ENCODE measurements at regions not wholly inside any gene's neighbourhood (a gene's known extent, or its start where the extent isn't known, plus 50 kb on each side); places are given as distances from the start of the nearest gene placed in this dataset.

DNA sequence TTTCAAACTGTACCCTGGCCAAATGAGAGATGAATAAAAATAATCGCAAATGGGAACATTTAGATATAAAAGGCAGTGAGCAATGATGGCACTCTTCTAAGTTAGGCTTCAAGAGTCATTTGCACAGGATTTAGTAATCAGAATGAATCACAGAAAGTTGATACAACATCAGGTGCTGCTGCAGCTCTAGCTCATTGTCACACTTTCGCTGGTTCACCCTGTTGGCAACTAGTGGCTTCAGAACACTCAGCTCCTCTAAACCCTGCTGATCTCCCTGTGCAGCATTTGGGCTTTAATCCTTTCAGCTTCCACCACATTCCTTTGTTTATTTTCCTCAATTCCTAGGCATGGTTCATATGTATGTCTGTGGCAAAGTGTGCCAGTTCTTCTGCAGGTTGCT is 2071.2 kb upstream of the CDH6 start:
- no peaks in the 10 kb centered on the region for H3K27me3 ChIP-seq (ENCODE audit: control insufficient read depth, insufficient read depth, low read length)
- H3K4me3 ChIP-seq (replicated peaks in 1 of 4; ENCODE audit: control extremely low read depth in 1 of 4, insufficient read depth in 1 of 4, low read depth in 3 of 4, low read length in 4 of 4) = no peak overlapping the region
- no peak for DNase-seq (ENCODE audit: low read depth in 2 of 2)
- TF ChIP-seq EZH2 (IDR thresholded peaks at IDR 0.05; ENCODE audit: low read length, missing control alignments) (no peak), CTCF (conservative IDR thresholded peaks at IDR 0.05 in 1 of 2, IDR thresholded peaks at IDR 0.05 in 1 of 2; ENCODE audit: low read depth in 1 of 2, low read length in 2 of 2) (no peak)
- H2AFZ ChIP-seq (ENCODE audit: low read length) = no peak overlapping the region
- no peak overlapping the region for H3K9ac ChIP-seq (ENCODE audit: insufficient read depth, low read length)
- H3K4me1 ChIP-seq (ENCODE audit: control insufficient read depth, extremely low read depth, insufficient read depth, low read length) = no peaks in the 10 kb centered on the region
- H3K36me3 ChIP-seq (ENCODE audit: control insufficient read depth, insufficient read depth, low read length) = no peaks in the 10 kb centered on the region
- H3K27ac ChIP-seq (ENCODE audit: insufficient read depth, low read length) = no peak overlapping the region
- H4K20me1 ChIP-seq (ENCODE audit: control insufficient read depth, extremely low read depth, insufficient read depth, low read length) = no peaks in the 10 kb centered on the region
- H3K9me3 ChIP-seq (ENCODE audit: control insufficient read depth, insufficient read depth, low read depth, low read length) = no peaks in the 10 kb centered on the region
- H3K79me2 ChIP-seq (ENCODE audit: control insufficient read depth, insufficient read depth, low read length) = no peaks in the 10 kb centered on the region
- H3K4me2 ChIP-seq (ENCODE audit: extremely low read depth, insufficient read depth, low read length) = no peak overlapping the region

DNA sequence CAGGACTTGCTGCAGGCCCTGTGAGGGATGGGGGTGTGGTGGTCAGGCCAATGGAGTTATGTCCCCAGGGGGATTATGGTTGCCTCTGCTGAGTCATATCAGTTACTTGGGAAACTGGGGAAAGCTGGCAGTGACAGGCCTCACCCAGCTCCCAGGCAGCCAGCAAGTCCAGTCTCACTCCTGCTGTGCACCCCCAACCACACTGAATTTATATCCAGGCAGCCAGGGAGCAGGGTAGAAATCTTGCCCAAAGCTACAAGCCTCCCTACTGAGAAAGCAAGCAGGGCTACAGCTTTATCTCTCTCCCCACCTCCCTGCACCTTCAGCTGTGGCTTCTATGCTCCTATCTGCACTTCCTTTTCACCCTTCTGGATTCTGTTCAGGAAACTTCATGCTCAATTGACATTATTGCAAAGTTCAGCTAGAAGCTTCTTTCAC is 2076.0 kb upstream of the CDH9 start:
- Histone ChIP-seq H3K27me3 (ENCODE audit: control insufficient read depth, insufficient read depth, low read length) (no peaks in the 10 kb centered on the region), H2AFZ (ENCODE audit: low read length) (no peak overlapping the region), H4K20me1 (ENCODE audit: control insufficient read depth, extremely low read depth, insufficient read depth, low read length) (no peaks in the 10 kb centered on the region), H3K9me3 (ENCODE audit: control insufficient read depth, insufficient read depth, low read depth, low read length) (no peaks in the 10 kb centered on the region), H3K36me3 (ENCODE audit: control insufficient read depth, insufficient read depth, low read length) (no peaks in the 10 kb centered on the region), H3K4me1 (ENCODE audit: control insufficient read depth, extremely low read depth, insufficient read depth, low read length) (no peaks in the 10 kb centered on the region), H3K9ac (ENCODE audit: insufficient read depth, low read length) (no peak overlapping the region), H3K4me3 (replicated peaks in 1 of 4; ENCODE audit: control extremely low read depth in 1 of 4, insufficient read depth in 1 of 4, low read depth in 3 of 4, low read length in 4 of 4) (no peak overlapping the region), H3K27ac (ENCODE audit: insufficient read depth, low read length) (no peak overlapping the region), H3K4me2 (ENCODE audit: extremely low read depth, insufficient read depth, low read length) (no peak overlapping the region), H3K79me2 (ENCODE audit: control insufficient read depth, insufficient read depth, low read length) (no peaks in the 10 kb centered on the region)
- no peak for TF ChIP-seq EZH2 (IDR thresholded peaks at IDR 0.05; ENCODE audit: low read length, missing control alignments)
- no peak for TF ChIP-seq CTCF (conservative IDR thresholded peaks at IDR 0.05 in 1 of 2, IDR thresholded peaks at IDR 0.05 in 1 of 2; ENCODE audit: low read depth in 1 of 2, low read length in 2 of 2)
- DNase-seq (ENCODE audit: low read depth in 2 of 2) = no peak

GRCh38 chr5:29113516-29113915 is 2075.1 kb upstream of the CDH9 start:
- Histone ChIP-seq H3K4me3 (replicated peaks in 1 of 4; ENCODE audit: control extremely low read depth in 1 of 4, insufficient read depth in 1 of 4, low read depth in 3 of 4, low read length in 4 of 4) (no peak overlapping the region), H4K20me1 (ENCODE audit: control insufficient read depth, extremely low read depth, insufficient read depth, low read length) (no peaks in the 10 kb centered on the region), H3K9ac (ENCODE audit: insufficient read depth, low read length) (no peak overlapping the region), H3K9me3 (ENCODE audit: control insufficient read depth, insufficient read depth, low read depth, low read length) (no peaks in the 10 kb centered on the region), H3K36me3 (ENCODE audit: control insufficient read depth, insufficient read depth, low read length) (no peaks in the 10 kb centered on the region), H3K79me2 (ENCODE audit: control insufficient read depth, insufficient read depth, low read length) (no peaks in the 10 kb centered on the region), H3K27ac (ENCODE audit: insufficient read depth, low read length) (no peak overlapping the region), H3K4me1 (ENCODE audit: control insufficient read depth, extremely low read depth, insufficient read depth, low read length) (no peaks in the 10 kb centered on the region), H3K4me2 (ENCODE audit: extremely low read depth, insufficient read depth, low read length) (no peak overlapping the region), H3K27me3 (ENCODE audit: control insufficient read depth, insufficient read depth, low read length) (no peaks in the 10 kb centered on the region), H2AFZ (ENCODE audit: low read length) (no peak overlapping the region)
- TF ChIP-seq CTCF (conservative IDR thresholded peaks at IDR 0.05 in 1 of 2, IDR thresholded peaks at IDR 0.05 in 1 of 2; ENCODE audit: low read depth in 1 of 2, low read length in 2 of 2) (no peak), EZH2 (IDR thresholded peaks at IDR 0.05; ENCODE audit: low read length, missing control alignments) (no peak)
- no peak for DNase-seq (ENCODE audit: low read depth in 2 of 2)

All from fibroblast of lung (primary cell).